A549 (cell line): ENCODE measurements at regions not wholly inside any gene's neighbourhood (a gene's known extent, or its start where the extent isn't known, plus 50 kb on each side); places are given as distances from the start of the nearest gene placed in this dataset.

Experiments used
- ATAC-seq, 2 experiments: fragments of 200-7000 bp in 1 of 2; fragments of >200 bp in 1 of 2; cut with Nextera tagmentation in 1 of 2; cut with Tn5 transposase in 1 of 2; 3 replicates each; pipeline versions ENCODE4 v1.8.0 to v1.9.1; 2018 to 2020; ENCODE audit warnings: mild to moderate bottlenecking in 1 of 2, moderate library complexity in 1 of 2
- CTCF ChIA-PET: fragments of 300-600 bp; sonication (Branson Sonifier 250); formaldehyde crosslinking; extraction: SDS; loops from one replicate; lab custom pipeline; 2021; ENCODE audit warnings: antibody characterized with exemption, inconsistent platforms; lab: Yijun Ruan, JAX
- POLR2A ChIA-PET: fragments of 350-600 bp; formaldehyde crosslinking; extraction: SDS; loops from one replicate; lab custom pipeline; 2021; ENCODE audit warnings: antibody characterized with exemption, inconsistent platforms; lab: Yijun Ruan, JAX
- DNase-seq, 2 experiments: peaks; one replicate each; pipeline versions ENCODE4 v3.0.0 to v3.0.0-alpha.2; 2011 to 2016; ENCODE audit warnings: low read depth in 1 of 2, low spot score in 1 of 2
- FAIRE-seq: peaks from 2 replicates; lab custom pipeline; 2011; peaks lifted over from hg19 to GRCh38; lab: Jason Lieb, UNC
- H3K27ac ChIP-seq, 2 experiments: fragments of >200 bp; sonication (Bioruptor Twin); formaldehyde crosslinking; 3 replicates each; pipeline ENCODE4 v1.5.1; 2016 to 2017
- H3K4me1 ChIP-seq: fragments of >200 bp; sonication (Bioruptor Twin); formaldehyde crosslinking; 3 replicates; pipeline ENCODE4 v1.6.1; 2016
- H3K4me2 ChIP-seq: fragments of >200 bp; sonication (Bioruptor Twin); formaldehyde crosslinking; 3 replicates; pipeline ENCODE4 v1.6.1; 2016
- H3K4me3 ChIP-seq: fragments of >200 bp; sonication (Bioruptor Twin); formaldehyde crosslinking; 3 replicates; pipeline ENCODE4 v1.5.1; 2016
- H3K9me3 ChIP-seq: fragments of >200 bp; sonication (Bioruptor Twin); formaldehyde crosslinking; 3 replicates; pipeline ENCODE4 v1.6.1; 2016
- CEBPB ChIP-seq, 2 experiments: fragments of >200 bp in 1 of 2; sonication (Bioruptor Twin) in 1 of 2; formaldehyde crosslinking in 1 of 2; IDR thresholded peaks; 2 replicates each; pipeline ENCODE4 v1.6.1; 2012 to 2016
- EHMT2 ChIP-seq: fragments of 200-600 bp; sonication (generic); IDR thresholded peaks from 2 replicates; pipeline ENCODE4 v1.6.1; 2016; ENCODE audit warnings: antibody characterized with exemption, low read depth, mild to moderate bottlenecking, moderate library complexity
- EP300 ChIP-seq, 2 experiments: fragments of >200 bp; sonication (Bioruptor Twin); formaldehyde crosslinking; IDR thresholded peaks; 2 replicates in 1 of 2; 3 replicates in 1 of 2; pipeline ENCODE4 v1.6.1; 2016 to 2017
- FOSB ChIP-seq: fragments of 250-450 bp; sonication (Bioruptor Pico); IDR thresholded peaks from 2 replicates; pipeline ENCODE4 v1.5.0; 2020; ENCODE audit warnings: mild to moderate bottlenecking, moderate library complexity
- HEYL ChIP-seq: fragments of 250-450 bp; sonication (Bioruptor Pico); IDR thresholded peaks from 2 replicates; pipeline ENCODE4 v1.8.0; 2021; ENCODE audit warnings: mild to moderate bottlenecking, moderate library complexity
- HOXA7 ChIP-seq: fragments of 250-450 bp; sonication (Bioruptor Pico); IDR thresholded peaks from 2 replicates; pipeline ENCODE4 v1.5.0; 2020; ENCODE audit warnings: mild to moderate bottlenecking, moderate library complexity
- JUNB ChIP-seq: fragments of >200 bp; sonication (Bioruptor Twin); formaldehyde crosslinking; IDR thresholded peaks from 2 replicates; pipeline ENCODE4 v1.6.1; 2016
- MAFK ChIP-seq: fragments of 450-650 bp; IDR thresholded peaks from 2 replicates; pipeline ENCODE4 v1.6.1; 2014; ENCODE audit not compliant: partially characterized antibody
- MAZ ChIP-seq: fragments of 150-350 bp; IDR thresholded peaks from 2 replicates; pipeline ENCODE4 v1.6.1; 2014; ENCODE audit warnings: antibody characterized with exemption, low read depth, low read length, borderline replicate concordance
- NFE2L2 ChIP-seq: fragments of 150-350 bp; conservative IDR thresholded peaks from 2 replicates; pipeline ENCODE4 v1.6.1; 2014; ENCODE audit warnings: low read length
- PHF8 ChIP-seq: fragments of 200-600 bp; sonication (generic); IDR thresholded peaks from 2 replicates; pipeline ENCODE4 v1.6.1; 2016; ENCODE audit warnings: low read depth, mild to moderate bottlenecking, antibody characterized with exemption, moderate library complexity, borderline replicate concordance
- REST ChIP-seq: fragments of 200-600 bp; sonication (generic); IDR thresholded peaks from 2 replicates; pipeline ENCODE4 v1.6.1; 2016; ENCODE audit warnings: antibody characterized with exemption, mild to moderate bottlenecking, moderate library complexity
- RFX5 ChIP-seq: fragments of 450-650 bp; IDR thresholded peaks from 2 replicates; pipeline ENCODE4 v1.7.1; 2014; ENCODE audit warnings: antibody characterized with exemption, mild to moderate bottlenecking, moderate library complexity
- SMC3 ChIP-seq: fragments of >200 bp; sonication (Bioruptor Twin); formaldehyde crosslinking; IDR thresholded peaks from 3 replicates; pipeline ENCODE4 v1.6.1; 2018; ENCODE audit warnings: inconsistent platforms
- ZC3H11A ChIP-seq: fragments of 450-650 bp; IDR thresholded peaks from 2 replicates; pipeline ENCODE4 v1.6.1; 2014; ENCODE audit warnings: antibody characterized with exemption, mild to moderate bottlenecking
- WGBS: methylation state at CpG from one replicate; pipeline ENCODE4 v1.1.6; 2017; ENCODE audit errors: missing lambda C conversion rate; 5-methylcytosine and 5-hydroxymethylcytosine counted together
- TF ChIP-seq, protein P1 (sequence below): fragments of 250-450 bp; sonication (Bioruptor Pico); IDR thresholded peaks from 2 replicates; pipeline ENCODE4 v1.5.0; 2020; ENCODE audit warnings: low read depth, mild to moderate bottlenecking, moderate library complexity

- 80% methylated on average over 6 of the region's 6 CpGs for WGBS
- TF ChIP-seq, protein P1, sequence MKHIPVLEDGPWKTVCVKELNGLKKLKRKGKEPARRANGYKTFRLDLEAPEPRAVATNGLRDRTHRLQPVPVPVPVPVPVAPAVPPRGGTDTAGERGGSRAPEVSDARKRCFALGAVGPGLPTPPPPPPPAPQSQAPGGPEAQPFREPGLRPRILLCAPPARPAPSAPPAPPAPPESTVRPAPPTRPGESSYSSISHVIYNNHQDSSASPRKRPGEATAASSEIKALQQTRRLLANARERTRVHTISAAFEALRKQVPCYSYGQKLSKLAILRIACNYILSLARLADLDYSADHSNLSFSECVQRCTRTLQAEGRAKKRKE = no peak
- TF ChIP-seq FOSB (CRISPR knock-in tag) = no peak
- TF ChIP-seq SMC3 = no peak
- TF ChIP-seq REST = no peak
- no peak for TF ChIP-seq MAFK
- no peak for TF ChIP-seq CEBPB (IDR thresholded peaks at IDR 0.05)
- H3K9me3 ChIP-seq = no peaks in the 10 kb centered on the region
- H3K4me1 ChIP-seq = peaks cover 9% of the 10 kb centered on the region; the same call in 2 of the 3 replicates
- peak overlapping the region in 1 of 2 experiments; percentile 41; a peak in 2 of 6 replicates for H3K27ac ChIP-seq
- DNase-seq = no peak
- ATAC-seq = no peak; a peak in 1 of 6 replicates
- ChIA-PET POLR2A (no interaction called here), CTCF (interaction anchor here (0.7 to 1.2 kb wide), 4 partner anchors 11 to 161 kb away, joined by 3 read pairs; no protein-coding TSS in a partner anchor)
- no peak overlapping the region for H3K4me2 ChIP-seq
- H3K4me3 ChIP-seq = no peak overlapping the region
- no peak for FAIRE-seq
These were observed 75.3 kb downstream of the RIN2 start for GRCh38 chr20:19833395-19833794.

GRCh38 chr20:19834287-19834686, 76.2 kb downstream of the RIN2 start:
- DNase-seq = no peak
- H3K4me2 ChIP-seq = no peak overlapping the region
- ATAC-seq = no peak
- ChIA-PET CTCF (interaction anchor here (0.7 to 0.9 kb wide), 2 partner anchors 141 to 161 kb away, joined by 3 read pairs; no protein-coding TSS in a partner anchor), POLR2A (no interaction called here)
- H3K4me1 ChIP-seq = peaks cover 7% of the 10 kb centered on the region; the same call in 2 of the 3 replicates
- no peak for FAIRE-seq
- WGBS = 94% methylated on average over 4 of the region's 4 CpGs
- H3K9me3 ChIP-seq = no peaks in the 10 kb centered on the region
- H3K27ac ChIP-seq = no peak overlapping the region
- TF ChIP-seq ZC3H11A = no peak
- TF ChIP-seq NFE2L2 = no peak
- TF ChIP-seq EP300 (IDR thresholded peaks at IDR 0.05) = no peak
- TF ChIP-seq PHF8 = no peak
- TF ChIP-seq EHMT2 = no peak
- TF ChIP-seq RFX5 = no peak
- no peak for TF ChIP-seq HEYL (CRISPR knock-in tag)
- TF ChIP-seq JUNB = no peak
- no peak for TF ChIP-seq MAZ
- H3K4me3 ChIP-seq = no peak overlapping the region

DNA sequence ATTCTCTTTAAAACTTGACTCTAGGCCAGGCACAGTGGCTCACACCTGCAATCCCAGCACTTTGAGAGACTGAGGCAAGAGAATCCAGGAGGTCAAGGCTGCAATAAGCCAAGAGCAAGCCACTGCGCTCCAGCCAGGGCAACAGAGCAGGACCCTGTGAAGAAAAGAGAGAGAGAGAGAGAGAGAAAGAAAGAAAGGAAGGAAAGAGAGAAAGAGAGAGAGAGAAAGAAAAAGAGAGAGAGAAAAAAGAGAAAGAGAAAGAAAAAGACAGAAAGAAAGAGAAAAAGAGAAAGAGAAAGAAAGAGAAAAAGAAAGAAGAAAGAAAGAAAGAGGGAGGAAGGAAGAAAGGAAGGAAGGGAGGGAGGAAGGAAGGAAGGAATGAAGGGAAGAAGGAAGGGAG, 76.7 kb downstream of the RIN2 start:
- DNase-seq = no peak
- POLR2A ChIA-PET = no interaction called here
- no peak for ATAC-seq
- H3K9me3 ChIP-seq = no peaks in the 10 kb centered on the region
- CTCF ChIA-PET = no interaction called here
- H3K4me1 ChIP-seq = peaks cover 7% of the 10 kb centered on the region; the same call in 2 of the 3 replicates
- no peak overlapping the region for H3K27ac ChIP-seq
- 88% methylated on average over 1 of the region's 1 CpG for WGBS
- no peak for FAIRE-seq
- no peak overlapping the region for H3K4me3 ChIP-seq
- no peak overlapping the region for H3K4me2 ChIP-seq
- TF ChIP-seq HOXA7 (CRISPR knock-in tag) = no peak
